Body of pancreas (tissue), 4 donors: ENCODE measurements at regions not wholly inside any gene's neighbourhood (a gene's known extent, or its start where the extent isn't known, plus 50 kb on each side); places are given as distances from the start of the nearest gene placed in this dataset.

Experiments
- CTCF ChIP-seq, 7 experiments: fragments of 450-650 bp in 4 of 7; fragments of 200-600 bp in 3 of 7; sonication (generic) in 3 of 7; IDR thresholded peaks; one replicate each; pipeline ENCODE4 v1.5.1; 2016 to 2019; ENCODE audit warnings: antibody characterized with exemption in 7 of 7
- POLR2A ChIP-seq, 3 donors: fragments of 450-650 bp; IDR thresholded peaks; one replicate each; pipeline ENCODE4 v1.6.1; 2016; ENCODE audit warnings: antibody characterized with exemption in 3 of 3, mild to moderate bottlenecking in 2 of 3

- TF ChIP-seq POLR2A (IDR thresholded peaks at IDR 0.05) (no peak), CTCF (IDR thresholded peaks at IDR 0.05) (no peak)
Measured at GRCh38 chr4:56261027-56261426, 126.3 kb downstream of the AASDH start.
